ENCODE measurements at regions not wholly inside any gene's neighbourhood (a gene's known extent, or its start where the extent isn't known, plus 50 kb on each side); places are given as distances from the start of the nearest gene placed in this dataset.
A peak's percentile ranks its signal among the peaks of the same experiment; 100 is the strongest.

DNA sequence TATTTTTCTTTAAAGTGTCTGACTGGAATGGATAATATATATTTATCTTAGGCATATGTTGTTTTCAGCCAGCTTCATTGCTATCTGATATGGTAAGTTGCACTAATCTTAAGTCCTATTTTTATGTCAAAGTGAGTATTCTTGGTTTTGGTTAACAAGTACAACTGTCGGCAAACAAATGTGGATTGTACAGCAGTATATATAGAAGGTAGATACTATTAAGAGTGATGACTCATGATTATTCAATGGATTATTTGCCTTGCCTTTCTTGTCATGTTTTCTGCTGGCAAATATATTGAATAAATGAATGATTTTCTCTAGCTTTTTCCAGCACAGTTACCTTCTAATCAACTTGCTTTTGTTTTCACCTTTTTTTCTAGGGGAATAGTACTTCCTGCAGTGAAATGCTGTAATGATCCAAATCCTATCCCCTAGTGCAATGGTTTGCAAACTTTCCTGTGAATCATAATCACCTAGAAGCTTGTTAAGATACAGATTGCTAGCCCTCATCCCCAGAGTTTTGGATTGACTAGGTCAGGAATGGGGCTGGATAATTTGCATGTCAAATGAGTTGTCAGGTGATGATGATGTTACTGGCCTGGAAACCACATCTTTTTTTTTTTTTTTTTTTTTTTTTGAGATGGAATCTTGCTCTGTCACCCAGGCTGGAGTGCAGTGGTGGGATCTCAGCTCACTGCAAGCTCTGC is 60.8 kb upstream of the ARRDC3 start:
- no peak for DNase-seq (ENCODE audit: low spot score)

- peak; percentile 28 for DNase-seq (ENCODE audit: low spot score)
These were observed 59.9 kb upstream of the ARRDC3 start for GRCh38 chr5:91443023-91443422.

DNA sequence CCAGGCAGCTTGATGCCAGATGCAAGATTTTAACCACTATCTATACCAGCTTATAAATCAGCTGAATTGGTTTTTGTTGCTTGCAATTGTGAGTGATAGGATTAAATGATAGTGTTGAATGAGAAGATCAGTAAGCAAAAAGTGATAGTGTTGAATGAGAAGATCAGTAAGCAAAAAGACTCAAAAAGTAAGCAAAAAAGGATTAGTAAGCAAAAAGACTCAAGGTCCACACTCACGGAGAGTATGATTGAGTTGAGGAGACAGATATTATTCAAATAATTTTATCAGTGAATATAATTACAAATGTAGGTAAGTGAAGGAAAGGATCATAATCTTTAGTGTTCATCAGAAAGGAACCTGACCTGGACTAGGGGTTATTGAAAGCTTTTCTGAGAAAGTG is 58.0 kb upstream of the ARRDC3 start:
- DNase-seq (ENCODE audit: low spot score) = no peak

- no peak for DNase-seq (ENCODE audit: low spot score)
These were observed 55.8 kb upstream of the ARRDC3 start for GRCh38 chr5:91438871-91439270.

- no peak for DNase-seq (ENCODE audit: low spot score)
These were observed 53.1 kb upstream of the ARRDC3 start for GRCh38 chr5:91436241-91436640.

GRCh38 chr5:91434348-91434747 is 51.2 kb upstream of the ARRDC3 start:
- no peak for DNase-seq (ENCODE audit: low spot score)

DNA sequence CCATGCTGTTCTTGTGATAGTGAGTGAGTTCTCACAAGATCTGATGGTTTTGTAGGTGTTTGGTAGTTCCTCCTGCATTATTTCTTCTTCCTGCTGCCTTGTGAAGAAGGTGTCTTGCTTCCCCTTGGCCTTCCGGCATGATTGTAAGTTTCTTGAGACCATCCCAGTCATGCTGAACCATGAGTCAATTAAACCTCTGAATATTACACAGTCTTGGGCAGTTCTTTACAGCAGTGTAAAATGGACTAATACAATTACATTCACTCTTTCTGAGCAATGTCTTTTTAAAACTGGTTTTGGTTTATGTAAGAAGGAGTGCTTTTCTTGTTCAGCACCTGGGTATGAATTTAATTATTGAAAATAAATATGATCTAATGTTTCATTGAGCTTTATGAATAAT is 50.7 kb upstream of the ARRDC3 start:
- no peak for DNase-seq (ENCODE audit: low spot score)

Data from A172 (cell line).